ENCODE measurements at regions not wholly inside any gene's neighbourhood (a gene's known extent, or its start where the extent isn't known, plus 50 kb on each side); places are given as distances from the start of the nearest gene placed in this dataset.

DNA sequence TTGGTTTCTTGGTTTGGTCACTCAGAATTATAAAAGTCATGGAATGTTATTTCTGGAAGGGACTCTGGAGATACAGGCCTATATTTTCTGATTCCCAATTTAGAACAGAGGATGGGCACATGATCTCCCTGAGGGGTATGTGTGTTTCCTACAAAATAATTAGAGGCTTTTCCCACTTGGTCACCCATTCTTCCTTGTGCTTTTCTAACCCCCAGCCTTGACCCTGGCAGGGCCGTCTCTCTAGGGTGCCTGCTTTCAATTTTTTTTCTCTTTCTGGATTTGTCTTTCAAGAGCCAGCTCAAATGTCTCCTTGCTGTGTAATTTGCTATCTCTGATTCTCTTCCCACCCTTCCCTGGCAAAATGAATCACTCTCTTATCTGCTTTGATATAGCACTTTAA, 131.9 kb downstream of the HLX start:
- no peak overlapping the region for H3K4me3 ChIP-seq (ENCODE audit: low read depth, low read length)
- TF ChIP-seq, protein P1, sequence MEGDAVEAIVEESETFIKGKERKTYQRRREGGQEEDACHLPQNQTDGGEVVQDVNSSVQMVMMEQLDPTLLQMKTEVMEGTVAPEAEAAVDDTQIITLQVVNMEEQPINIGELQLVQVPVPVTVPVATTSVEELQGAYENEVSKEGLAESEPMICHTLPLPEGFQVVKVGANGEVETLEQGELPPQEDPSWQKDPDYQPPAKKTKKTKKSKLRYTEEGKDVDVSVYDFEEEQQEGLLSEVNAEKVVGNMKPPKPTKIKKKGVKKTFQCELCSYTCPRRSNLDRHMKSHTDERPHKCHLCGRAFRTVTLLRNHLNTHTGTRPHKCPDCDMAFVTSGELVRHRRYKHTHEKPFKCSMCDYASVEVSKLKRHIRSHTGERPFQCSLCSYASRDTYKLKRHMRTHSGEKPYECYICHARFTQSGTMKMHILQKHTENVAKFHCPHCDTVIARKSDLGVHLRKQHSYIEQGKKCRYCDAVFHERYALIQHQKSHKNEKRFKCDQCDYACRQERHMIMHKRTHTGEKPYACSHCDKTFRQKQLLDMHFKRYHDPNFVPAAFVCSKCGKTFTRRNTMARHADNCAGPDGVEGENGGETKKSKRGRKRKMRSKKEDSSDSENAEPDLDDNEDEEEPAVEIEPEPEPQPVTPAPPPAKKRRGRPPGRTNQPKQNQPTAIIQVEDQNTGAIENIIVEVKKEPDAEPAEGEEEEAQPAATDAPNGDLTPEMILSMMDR (IDR thresholded peaks at IDR 0.05; ENCODE audit: low read depth, low read length): no peak
- no peak for DNase-seq (ENCODE audit: low read depth, low spot score)
- in situ Hi-C loops (cut with HindIII; ENCODE audit: low sequenced_read_pairs): no loop called here

DNA sequence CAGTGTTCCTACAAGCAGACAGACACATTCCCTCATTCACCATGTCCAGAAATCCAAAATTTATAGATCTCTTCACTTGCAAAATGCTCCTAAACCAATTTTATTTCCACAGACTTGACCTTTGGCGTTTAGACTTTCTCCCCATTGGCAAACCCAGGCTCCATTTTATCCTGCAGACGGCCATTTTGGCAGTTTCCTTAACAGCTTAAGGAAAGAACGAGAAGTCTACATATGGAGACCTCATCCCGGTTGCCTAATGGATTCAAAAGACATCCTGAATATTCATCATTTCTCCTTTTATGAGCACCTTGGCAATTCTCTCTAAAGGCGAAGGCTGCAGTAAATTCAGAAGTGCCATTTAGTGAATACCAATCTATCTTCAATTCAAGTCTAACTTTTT, 132.9 kb downstream of the HLX start:
- in situ Hi-C loops (cut with HindIII; ENCODE audit: low sequenced_read_pairs): no loop called here
- TF ChIP-seq, protein P1 (IDR thresholded peaks at IDR 0.05; ENCODE audit: low read depth, low read length): no peak
- H3K4me3 ChIP-seq (ENCODE audit: low read depth, low read length): no peak overlapping the region
- DNase-seq (ENCODE audit: low read depth, low spot score): no peak

DNA sequence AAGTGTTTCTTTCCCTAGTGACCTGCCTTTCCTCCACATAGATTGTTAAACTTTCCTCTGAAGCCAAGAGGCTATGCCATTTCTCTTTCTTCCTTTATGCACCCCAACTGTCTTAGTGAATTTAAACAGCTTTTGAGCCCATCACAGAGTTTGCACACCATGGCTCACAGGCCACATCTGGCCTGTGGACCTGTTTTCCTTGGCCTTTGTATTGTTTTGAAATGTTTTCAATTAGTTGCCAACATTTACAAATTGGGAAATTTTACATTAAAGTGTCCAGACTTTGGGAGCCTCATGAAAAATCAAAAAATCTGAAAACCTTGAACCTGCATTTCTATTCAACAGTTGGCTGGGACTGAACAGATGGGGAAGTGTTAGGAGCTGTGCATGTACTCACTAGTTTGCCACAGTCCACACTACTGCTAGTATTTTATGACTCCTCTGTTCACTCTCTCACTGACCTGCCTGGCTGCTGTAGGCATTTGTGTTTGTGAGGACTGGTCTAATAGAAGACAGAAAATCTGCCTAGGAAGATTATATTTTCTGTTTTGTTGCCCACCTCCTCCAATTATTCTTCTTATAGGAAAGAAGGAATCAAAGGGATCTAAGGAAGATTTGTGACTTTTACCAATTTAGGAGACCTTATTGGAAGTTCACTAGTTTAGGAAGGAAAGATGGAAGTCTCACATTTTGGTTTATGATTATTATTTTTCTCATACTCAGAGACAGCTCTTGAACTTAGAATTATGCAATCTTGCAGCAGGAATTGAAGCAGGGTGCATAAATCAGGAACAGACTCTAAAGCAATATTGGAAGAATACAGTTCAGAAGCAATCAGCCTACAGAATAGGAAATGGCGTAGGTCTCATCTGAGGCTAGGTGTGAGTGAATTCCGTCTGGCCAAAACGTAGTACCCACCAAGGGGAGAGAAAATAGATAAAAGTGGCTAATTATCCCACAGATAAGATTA, 134.7 kb downstream of the HLX start:
- TF ChIP-seq, protein P1 (IDR thresholded peaks at IDR 0.05; ENCODE audit: low read depth, low read length): no peak
- no peak for DNase-seq (ENCODE audit: low read depth, low spot score)
- in situ Hi-C loops (cut with HindIII; ENCODE audit: low sequenced_read_pairs): no loop called here
- H3K4me3 ChIP-seq (ENCODE audit: low read depth, low read length): no peak overlapping the region

- TF ChIP-seq, protein P1 (IDR thresholded peaks at IDR 0.05; ENCODE audit: low read depth, low read length): no peak
- no peak for DNase-seq (ENCODE audit: low read depth, low spot score)
- H3K4me3 ChIP-seq (ENCODE audit: low read depth, low read length): no peak overlapping the region
- in situ Hi-C loops (cut with HindIII; ENCODE audit: low sequenced_read_pairs): no loop called here
These were observed 136.0 kb downstream of the HLX start for GRCh38 chr1:221015159-221015790.

DNA sequence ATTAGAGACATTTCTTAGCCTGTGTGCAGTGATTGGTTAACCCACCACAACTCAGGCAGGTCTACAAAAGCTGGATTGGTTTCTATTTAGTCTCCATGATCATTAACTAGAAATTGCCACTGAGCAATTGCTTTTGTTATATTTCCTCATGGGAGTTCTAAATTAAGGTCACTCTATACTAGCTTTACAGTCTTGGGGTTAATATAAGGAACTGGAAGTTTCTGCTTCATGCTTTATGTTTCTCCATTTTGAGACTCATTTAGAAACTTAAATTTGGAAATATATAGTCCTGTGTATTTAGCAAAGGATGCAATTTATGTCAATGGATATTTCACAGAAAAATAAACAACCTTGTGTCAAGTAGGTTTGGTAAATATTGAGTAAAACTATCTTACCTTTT, 137.5 kb downstream of the HLX start:
- in situ Hi-C loops (cut with HindIII; ENCODE audit: low sequenced_read_pairs): no loop called here
- DNase-seq (ENCODE audit: low read depth, low spot score): no peak
- TF ChIP-seq, protein P1 (IDR thresholded peaks at IDR 0.05; ENCODE audit: low read depth, low read length): no peak
- no peak overlapping the region for H3K4me3 ChIP-seq (ENCODE audit: low read depth, low read length)

- DNase-seq (ENCODE audit: low read depth, low spot score): no peak
- TF ChIP-seq, protein P1 (IDR thresholded peaks at IDR 0.05; ENCODE audit: low read depth, low read length): no peak
- in situ Hi-C loops (cut with HindIII; ENCODE audit: low sequenced_read_pairs): no loop called here
- H3K4me3 ChIP-seq (ENCODE audit: low read depth, low read length): no peak overlapping the region
These were observed 139.2 kb downstream of the HLX start for GRCh38 chr1:221018414-221018813.

Measured in astrocyte of the spinal cord (primary cell).